GM10266 (cell line): ENCODE measurements at regions not wholly inside any gene's neighbourhood (a gene's known extent, or its start where the extent isn't known, plus 50 kb on each side); places are given as distances from the start of the nearest gene placed in this dataset.

Source experiments
- DNase-seq: peaks from one replicate; pipeline ENCODE4 v3.0.0; 2012; ENCODE audit errors: extremely low spot score
- CTCF ChIP-seq: IDR thresholded peaks from 2 replicates; pipeline ENCODE4 v1.5.1; 2012; ENCODE audit warnings: mild to moderate bottlenecking, low read depth; ENCODE audit not compliant: control insufficient read depth, insufficient read depth; ENCODE audit errors: missing control alignments

DNA sequence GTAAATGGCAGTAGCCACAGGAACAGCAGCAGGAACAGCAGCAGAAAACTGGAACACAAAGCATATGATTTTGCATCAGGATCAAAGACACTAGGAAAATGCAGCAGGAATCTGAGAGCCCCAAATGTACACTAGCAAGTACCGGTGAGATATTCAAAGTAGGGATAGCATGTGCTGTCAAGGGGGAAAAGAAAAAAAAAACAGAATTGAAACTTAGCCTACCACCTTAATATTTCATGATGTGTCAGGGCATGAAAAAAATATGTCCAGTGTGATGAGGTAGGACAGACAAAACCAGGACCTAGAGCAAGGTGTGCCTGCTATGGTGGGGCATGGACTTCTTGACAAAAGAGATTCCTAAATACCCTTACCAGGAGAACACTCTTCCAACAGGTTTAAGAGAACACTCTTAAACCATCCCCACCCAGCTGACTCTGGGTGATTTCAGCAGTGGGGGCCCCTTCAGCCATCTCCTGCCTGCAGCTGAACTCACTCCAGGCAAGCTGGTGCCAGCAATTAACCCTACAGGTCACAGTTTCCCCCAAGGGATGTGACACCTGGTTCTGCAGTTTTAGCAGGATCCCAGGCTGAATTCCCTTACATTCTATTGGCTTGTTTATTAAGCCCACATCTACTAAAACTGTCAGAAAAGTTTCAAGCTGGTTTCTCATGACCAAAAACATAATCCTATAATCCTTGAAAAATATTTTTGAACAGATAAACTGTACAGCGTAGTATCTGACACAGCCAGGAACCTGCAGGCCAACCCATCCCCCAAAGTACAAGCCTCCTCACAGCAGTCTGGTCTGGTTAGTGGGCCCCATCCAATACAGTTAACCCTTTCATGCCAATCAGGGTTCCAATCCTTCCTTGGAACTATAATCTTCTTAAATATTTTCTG lies 62.9 kb upstream of the FMR1 start:
- DNase-seq = no peak
- no peak for TF ChIP-seq CTCF

- DNase-seq = no peak
Observed at GRCh38 chrX:147850875-147851274, 60.8 kb upstream of the FMR1 start.

DNA sequence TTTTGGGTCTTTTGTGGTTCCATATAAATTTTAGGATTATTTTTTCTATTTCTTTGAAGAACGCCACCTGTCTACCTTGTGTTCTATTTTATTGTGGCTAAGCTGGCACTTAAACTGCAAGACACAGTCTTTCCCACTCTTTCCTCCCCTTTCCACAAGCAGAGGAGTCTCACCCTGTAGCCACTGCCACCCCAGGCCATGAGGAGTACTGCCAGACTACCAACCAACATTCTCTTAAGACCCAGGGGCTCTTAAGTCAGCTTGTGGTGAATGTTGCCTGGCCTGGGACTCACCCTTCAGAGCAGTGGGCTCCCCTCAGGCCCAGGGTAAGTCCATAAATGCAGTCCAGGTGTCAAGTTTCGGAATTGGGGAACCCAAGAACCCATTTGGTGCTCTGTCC lies 58.0 kb upstream of the FMR1 start:
- TF ChIP-seq CTCF = no peak
- no peak for DNase-seq

More at GRCh38 chrX:147850875-147851274, 60.8 kb upstream of the FMR1 start:
- TF ChIP-seq CTCF = no peak

GRCh38 chrX:147859666-147860065 lies 52.1 kb upstream of the FMR1 start:
- TF ChIP-seq CTCF = no peak
- no peak for DNase-seq
